AG04450 (cell line): ENCODE measurements at regions not wholly inside any gene's neighbourhood (a gene's known extent, or its start where the extent isn't known, plus 50 kb on each side); places are given as distances from the start of the nearest gene placed in this dataset.

ENCODE experiments used
- CTCF ChIA-PET: fragments of 300-600, 350-600 bp; formaldehyde crosslinking; extraction: SDS; loops from one replicate; lab custom pipeline; 2022; ENCODE audit warnings: antibody characterized with exemption, inconsistent platforms; lab: Charles Lee
- POLR2A ChIA-PET: fragments of 350-600 bp; formaldehyde crosslinking; extraction: SDS; loops from one replicate; lab custom pipeline; 2021; ENCODE audit warnings: antibody characterized with exemption, inconsistent platforms; lab: Yijun Ruan, JAX
- DNase-seq: peaks from one replicate; pipeline ENCODE4 v3.0.0-alpha.2; 2011; ENCODE audit warnings: low read depth, low spot score
- H3K27ac ChIP-seq: one replicate; pipeline ENCODE4 v1.5.1; 2012; ENCODE audit warnings: low read depth, low read length, control low read depth
- H3K27me3 ChIP-seq: one replicate; pipeline ENCODE4 v1.6.0; 2012; ENCODE audit warnings: low read length; ENCODE audit not compliant: control insufficient read depth, insufficient read depth
- H3K4me3 ChIP-seq: 2 replicates; pipeline ENCODE4 v1.5.1; 2011; ENCODE audit warnings: mild to moderate bottlenecking, low read depth, low read length, control low read depth
- H3K9me3 ChIP-seq: 2 replicates; pipeline ENCODE4 v1.5.1; 2012; ENCODE audit warnings: low read length; ENCODE audit not compliant: control insufficient read depth, insufficient read depth
- TF ChIP-seq, protein P1 (sequence below): IDR thresholded peaks from 2 replicates; pipeline ENCODE4 v1.5.1; 2011; ENCODE audit warnings: low read depth, low read length, control low read depth, inconsistent platforms

- ChIA-PET POLR2A (no interaction called here), CTCF (no interaction called here)
- TF ChIP-seq, protein P1, sequence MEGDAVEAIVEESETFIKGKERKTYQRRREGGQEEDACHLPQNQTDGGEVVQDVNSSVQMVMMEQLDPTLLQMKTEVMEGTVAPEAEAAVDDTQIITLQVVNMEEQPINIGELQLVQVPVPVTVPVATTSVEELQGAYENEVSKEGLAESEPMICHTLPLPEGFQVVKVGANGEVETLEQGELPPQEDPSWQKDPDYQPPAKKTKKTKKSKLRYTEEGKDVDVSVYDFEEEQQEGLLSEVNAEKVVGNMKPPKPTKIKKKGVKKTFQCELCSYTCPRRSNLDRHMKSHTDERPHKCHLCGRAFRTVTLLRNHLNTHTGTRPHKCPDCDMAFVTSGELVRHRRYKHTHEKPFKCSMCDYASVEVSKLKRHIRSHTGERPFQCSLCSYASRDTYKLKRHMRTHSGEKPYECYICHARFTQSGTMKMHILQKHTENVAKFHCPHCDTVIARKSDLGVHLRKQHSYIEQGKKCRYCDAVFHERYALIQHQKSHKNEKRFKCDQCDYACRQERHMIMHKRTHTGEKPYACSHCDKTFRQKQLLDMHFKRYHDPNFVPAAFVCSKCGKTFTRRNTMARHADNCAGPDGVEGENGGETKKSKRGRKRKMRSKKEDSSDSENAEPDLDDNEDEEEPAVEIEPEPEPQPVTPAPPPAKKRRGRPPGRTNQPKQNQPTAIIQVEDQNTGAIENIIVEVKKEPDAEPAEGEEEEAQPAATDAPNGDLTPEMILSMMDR, result no peak
Measured at GRCh38 chr9:82184524-82184923, 196.0 kb downstream of the SPATA31D1 start.

DNA sequence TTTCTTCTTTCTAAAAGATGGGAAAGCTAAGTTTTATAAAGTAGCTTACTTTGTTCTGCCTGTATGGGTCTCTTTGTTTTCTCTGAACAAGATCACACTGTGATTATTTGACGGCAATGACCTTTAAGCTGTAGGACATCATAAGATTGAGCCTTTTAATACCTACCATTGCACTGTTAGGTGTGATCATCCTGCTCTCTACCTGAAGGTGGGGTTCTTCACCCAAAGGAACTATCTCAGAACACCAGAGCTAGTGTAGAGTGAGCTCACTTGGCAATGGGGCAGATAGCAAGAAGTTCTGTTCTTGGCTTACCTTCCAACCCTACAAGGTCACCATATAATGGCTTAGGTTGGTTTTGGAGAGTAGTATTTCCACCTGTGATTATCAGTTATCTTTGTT is 200.2 kb downstream of the SPATA31D1 start:
- Histone ChIP-seq H3K9me3 (no peaks in the 10 kb centered on the region; the same call in 1 of the 2 replicates), H3K27me3 (no peaks in the 10 kb centered on the region), H3K4me3 (no peak overlapping the region), H3K27ac (no peak overlapping the region)
- TF ChIP-seq, protein P1, result no peak
- ChIA-PET POLR2A (no interaction called here), CTCF (no interaction called here)
- DNase-seq, result no peak

More at GRCh38 chr9:82184524-82184923, 196.0 kb downstream of the SPATA31D1 start:
- H3K4me3 ChIP-seq, result no peak overlapping the region
- H3K9me3 ChIP-seq, result no peaks in the 10 kb centered on the region
- H3K27ac ChIP-seq, result no peak overlapping the region
- H3K27me3 ChIP-seq, result no peaks in the 10 kb centered on the region
- no peak for DNase-seq

GRCh38 chr9:82191082-82191770 is 202.7 kb downstream of the SPATA31D1 start:
- H3K9me3 ChIP-seq, result no peaks in the 10 kb centered on the region; the same call in 1 of the 2 replicates
- ChIA-PET POLR2A (no interaction called here), CTCF (no interaction called here)
- no peak overlapping the region for H3K4me3 ChIP-seq
- DNase-seq, result no peak
- no peak overlapping the region for H3K27ac ChIP-seq
- TF ChIP-seq, protein P1, result no peak
- no peaks in the 10 kb centered on the region for H3K27me3 ChIP-seq

DNA sequence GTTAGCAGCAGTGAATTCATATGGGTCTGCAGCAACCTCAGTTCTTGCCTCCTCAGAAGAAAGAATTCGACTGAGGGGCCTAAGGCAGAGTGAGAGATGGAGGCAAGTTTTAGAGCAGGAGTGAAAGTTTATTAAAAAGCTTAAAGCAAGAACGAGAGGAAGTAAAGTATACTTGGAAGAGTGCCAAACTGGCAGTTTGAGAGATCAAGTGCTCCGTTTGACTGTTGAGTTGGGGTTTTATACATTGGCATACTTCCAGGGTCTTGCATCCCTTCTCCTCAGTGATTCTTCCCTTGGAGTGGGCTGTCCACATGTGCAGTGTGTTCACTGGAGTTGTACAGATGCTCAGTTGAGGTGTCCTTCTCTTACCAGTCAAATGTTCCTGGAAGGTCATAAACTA is 203.6 kb downstream of the SPATA31D1 start:
- no peaks in the 10 kb centered on the region; the same call in 1 of the 2 replicates for H3K9me3 ChIP-seq
- no peaks in the 10 kb centered on the region for H3K27me3 ChIP-seq
- DNase-seq, result no peak
- H3K4me3 ChIP-seq, result no peak overlapping the region
- ChIA-PET POLR2A (no interaction called here), CTCF (no interaction called here)
- no peak overlapping the region for H3K27ac ChIP-seq
- TF ChIP-seq, protein P1, result no peak

DNA sequence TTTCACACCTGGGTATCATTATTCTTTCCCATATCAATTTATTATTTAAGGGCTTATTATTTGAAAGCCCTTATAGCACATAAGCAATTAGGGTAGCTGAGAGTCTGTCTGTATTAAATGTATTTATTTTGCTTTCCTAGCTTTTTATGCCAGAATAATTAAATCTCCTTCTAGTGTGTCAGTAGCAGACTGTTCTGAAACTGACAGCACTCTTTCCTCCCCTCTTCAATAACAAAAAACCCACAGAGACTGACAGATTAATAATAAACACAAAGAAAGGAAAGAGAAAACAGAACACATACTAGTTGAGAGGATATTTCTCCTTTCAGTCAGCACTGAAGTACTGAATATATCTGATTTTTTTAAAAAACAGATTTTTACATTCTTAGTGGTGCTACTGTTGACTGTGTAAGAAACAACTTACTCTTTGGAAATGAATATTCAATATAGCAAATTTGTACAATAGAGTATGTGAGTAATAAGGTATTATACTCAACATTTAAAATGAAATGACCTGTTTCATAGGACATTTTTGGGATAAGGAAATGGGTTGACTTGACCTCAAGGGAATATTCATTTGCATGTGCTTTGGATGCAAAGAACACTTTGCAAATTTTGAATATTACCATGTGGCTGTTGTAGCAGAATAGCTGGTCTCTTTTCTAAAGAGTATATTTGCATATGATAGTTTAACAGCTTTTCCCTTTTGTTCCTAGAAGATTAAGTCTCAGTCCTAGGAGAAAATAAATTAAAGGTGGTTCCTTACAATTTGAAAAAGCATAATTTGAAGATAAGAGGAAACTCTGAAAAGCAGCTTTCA is 208.3 kb downstream of the SPATA31D1 start:
- Histone ChIP-seq H3K27ac (no peak overlapping the region), H3K27me3 (no peaks in the 10 kb centered on the region), H3K9me3 (no peaks in the 10 kb centered on the region; the same call in 1 of the 2 replicates), H3K4me3 (no peak overlapping the region)
- TF ChIP-seq, protein P1, result no peak
- DNase-seq, result no peak
- CTCF ChIA-PET, result no interaction called here
- POLR2A ChIA-PET, result no interaction called here
